Activated CD8-positive, alpha-beta memory T cell treated with anti-CD3 and anti-CD28 coated beads, Interleukin-2, amount 50 U/mL, for 24 hours (primary cell): ENCODE measurements at regions not wholly inside any gene's neighbourhood (a gene's known extent, or its start where the extent isn't known, plus 50 kb on each side); places are given as distances from the start of the nearest gene placed in this dataset.

Experiments used
- DNase-seq: peaks from one replicate; pipeline ENCODE4 v3.0.0-alpha.2; 2020; ENCODE audit errors: extremely low read depth

GRCh38 chr2:80863147-80863714 lies 558.7 kb upstream of the LRRTM1 start:
- no peak for DNase-seq

GRCh38 chr2:80858965-80859364 lies 554.4 kb upstream of the LRRTM1 start:
- DNase-seq, result no peak

- no peak for DNase-seq
Observed at GRCh38 chr2:80856227-80856626, 551.7 kb upstream of the LRRTM1 start.

- no peak for DNase-seq
Observed at GRCh38 chr2:80854831-80855230, 550.3 kb upstream of the LRRTM1 start.

GRCh38 chr2:80852808-80853139 lies 548.2 kb upstream of the LRRTM1 start:
- no peak for DNase-seq

- no peak for DNase-seq
Observed at GRCh38 chr2:80852079-80852807, 547.7 kb upstream of the LRRTM1 start.

- no peak for DNase-seq
Observed at GRCh38 chr2:80830891-80831290, 526.3 kb upstream of the LRRTM1 start.

- no peak for DNase-seq
Observed at GRCh38 chr2:80822999-80823398, 518.4 kb upstream of the LRRTM1 start.

- DNase-seq, result no peak
Observed at GRCh38 chr2:80815259-80815658, 510.7 kb upstream of the LRRTM1 start.

GRCh38 chr2:80786584-80786983 lies 482.0 kb upstream of the LRRTM1 start:
- DNase-seq, result no peak

- no peak for DNase-seq
Observed at GRCh38 chr2:80778704-80779103, 474.2 kb upstream of the LRRTM1 start.

- DNase-seq, result no peak
Observed at GRCh38 chr2:80748592-80748991, 444.0 kb upstream of the LRRTM1 start.

- DNase-seq, result no peak
Observed at GRCh38 chr2:80737047-80737446, 432.5 kb upstream of the LRRTM1 start.

- no peak for DNase-seq
Observed at GRCh38 chr2:80725001-80725400, 420.4 kb upstream of the LRRTM1 start.

GRCh38 chr2:80722803-80723202 lies 418.3 kb upstream of the LRRTM1 start:
- DNase-seq, result no peak

- DNase-seq, result no peak
Observed at GRCh38 chr2:80719607-80720006, 415.1 kb upstream of the LRRTM1 start.

GRCh38 chr2:80715433-80715832 lies 410.9 kb upstream of the LRRTM1 start:
- no peak for DNase-seq

- no peak for DNase-seq
Observed at GRCh38 chr2:80711915-80712314, 407.4 kb upstream of the LRRTM1 start.

GRCh38 chr2:80706951-80707350 lies 402.4 kb upstream of the LRRTM1 start:
- no peak for DNase-seq

- no peak for DNase-seq
Observed at GRCh38 chr2:80706541-80706940, 402.0 kb upstream of the LRRTM1 start.

- DNase-seq, result no peak
Observed at GRCh38 chr2:80703532-80703931, 399.0 kb upstream of the LRRTM1 start.

GRCh38 chr2:80700961-80701360 lies 396.4 kb upstream of the LRRTM1 start:
- no peak for DNase-seq
